CD4-positive, alpha-beta T cell treated with Interleukin-6 for 4 hours (primary cell): ENCODE measurements at regions not wholly inside any gene's neighbourhood (a gene's known extent, or its start where the extent isn't known, plus 50 kb on each side); places are given as distances from the start of the nearest gene placed in this dataset.

Source experiments
- DNase-seq: peaks from one replicate; pipeline ENCODE4 v3.0.0-alpha.2; 2020; ENCODE audit warnings: mixed read lengths

DNA sequence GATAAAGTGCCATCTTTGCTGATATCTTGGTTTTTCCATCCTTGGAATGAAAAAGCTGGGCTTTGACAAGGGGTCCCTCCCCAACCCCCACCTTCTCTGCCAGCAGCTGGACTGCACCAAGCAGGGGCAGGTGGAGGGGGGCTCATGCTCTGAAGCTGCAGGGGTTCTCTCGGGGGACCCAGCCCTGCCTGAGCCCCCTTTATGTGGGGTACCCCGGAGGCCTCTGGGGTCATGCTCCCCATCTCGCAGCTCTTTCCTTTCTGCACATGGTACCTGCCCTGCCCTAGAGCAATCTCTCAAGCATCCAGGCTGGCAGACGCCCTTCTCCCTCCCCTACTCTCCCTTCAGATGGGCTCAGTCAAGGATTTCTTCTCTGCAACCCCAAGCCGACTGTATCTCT, 146.7 kb upstream of the PTPN1 start:
- DNase-seq, result no peak

DNA sequence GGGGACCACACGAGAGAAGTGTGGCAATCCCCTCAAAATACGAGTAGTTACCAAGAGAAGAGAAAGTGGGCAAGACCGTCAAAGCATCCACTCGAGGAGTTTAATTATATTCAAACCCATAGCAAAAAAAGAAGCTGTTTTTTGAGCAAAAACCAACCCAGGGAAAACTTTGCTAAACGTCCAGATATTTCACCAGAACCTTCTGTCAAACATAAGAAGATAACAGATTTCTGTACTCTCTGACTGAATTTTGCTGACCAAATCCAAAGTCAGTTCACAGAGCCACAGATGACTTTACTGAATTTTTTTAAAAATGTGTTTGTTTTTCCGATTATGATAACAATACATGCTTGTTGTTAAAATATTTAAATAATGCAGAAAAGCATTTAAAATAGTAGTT, 145.6 kb upstream of the PTPN1 start:
- no peak for DNase-seq

DNA sequence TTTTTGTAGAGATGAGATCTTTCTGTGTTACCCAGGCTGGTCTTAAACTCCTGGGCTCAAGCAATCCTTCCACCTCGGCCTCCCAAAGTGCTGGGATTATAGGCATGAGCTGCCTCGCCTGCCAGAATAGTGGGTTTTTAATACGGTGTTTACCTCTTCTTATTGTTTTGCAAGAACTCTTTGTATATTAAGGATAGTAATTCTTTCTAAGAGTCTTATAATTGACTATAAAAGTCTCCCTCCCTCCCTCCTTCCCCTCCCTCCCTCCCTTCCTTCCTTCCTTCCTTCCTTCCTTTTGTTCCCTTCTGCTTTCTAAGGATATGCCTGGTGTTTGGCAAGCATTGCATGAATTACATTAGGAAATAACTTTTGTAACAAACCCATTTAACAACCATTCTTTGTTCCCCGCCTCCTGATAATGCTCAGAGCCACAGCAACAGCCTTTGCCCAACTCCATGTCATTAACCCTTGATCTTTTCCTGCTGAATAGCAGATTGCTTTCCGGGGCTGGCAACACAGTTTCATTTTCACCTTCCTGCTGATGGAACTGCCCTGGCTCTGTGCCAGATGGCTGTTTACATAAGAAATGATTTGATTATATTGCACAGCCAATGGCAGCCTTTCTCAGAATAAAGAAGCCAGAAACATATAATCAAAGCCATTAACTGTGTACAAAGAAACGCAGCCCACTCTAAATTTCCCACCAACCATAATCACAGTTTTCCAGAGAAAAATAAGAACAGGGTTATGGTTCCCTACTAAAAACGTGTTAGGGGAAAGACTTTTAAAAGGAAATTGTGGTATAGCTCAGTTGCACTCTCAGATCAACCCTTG, 143.7 kb upstream of the PTPN1 start:
- peak; percentile 60 for DNase-seq

DNA sequence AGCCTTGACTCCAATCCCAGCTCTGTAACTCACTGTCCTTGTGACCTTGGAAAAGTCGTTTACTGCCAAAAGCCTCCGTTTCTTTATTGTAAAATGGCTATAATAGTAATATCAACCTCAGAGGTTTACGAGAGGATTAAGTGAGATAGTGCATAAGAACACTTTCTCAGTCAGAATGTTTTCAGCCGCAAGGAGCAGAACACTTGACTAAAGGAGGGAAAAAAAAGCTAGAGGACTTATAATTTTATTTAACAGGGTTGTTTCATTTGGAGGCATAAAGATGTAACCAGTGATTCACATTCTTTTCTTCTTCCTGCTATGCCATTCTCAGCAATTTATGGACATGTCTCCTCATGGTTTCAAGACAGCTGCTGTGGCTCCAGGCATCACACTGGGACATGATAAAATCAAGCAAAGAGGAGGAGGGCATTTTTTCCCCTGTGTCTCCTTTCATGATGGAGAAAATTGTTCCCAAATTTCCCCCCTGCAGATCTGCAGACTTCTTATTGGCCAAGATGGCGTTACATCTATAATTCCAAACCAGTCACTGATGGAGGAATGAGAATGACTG, 143.0 kb upstream of the PTPN1 start:
- no peak for DNase-seq

DNA sequence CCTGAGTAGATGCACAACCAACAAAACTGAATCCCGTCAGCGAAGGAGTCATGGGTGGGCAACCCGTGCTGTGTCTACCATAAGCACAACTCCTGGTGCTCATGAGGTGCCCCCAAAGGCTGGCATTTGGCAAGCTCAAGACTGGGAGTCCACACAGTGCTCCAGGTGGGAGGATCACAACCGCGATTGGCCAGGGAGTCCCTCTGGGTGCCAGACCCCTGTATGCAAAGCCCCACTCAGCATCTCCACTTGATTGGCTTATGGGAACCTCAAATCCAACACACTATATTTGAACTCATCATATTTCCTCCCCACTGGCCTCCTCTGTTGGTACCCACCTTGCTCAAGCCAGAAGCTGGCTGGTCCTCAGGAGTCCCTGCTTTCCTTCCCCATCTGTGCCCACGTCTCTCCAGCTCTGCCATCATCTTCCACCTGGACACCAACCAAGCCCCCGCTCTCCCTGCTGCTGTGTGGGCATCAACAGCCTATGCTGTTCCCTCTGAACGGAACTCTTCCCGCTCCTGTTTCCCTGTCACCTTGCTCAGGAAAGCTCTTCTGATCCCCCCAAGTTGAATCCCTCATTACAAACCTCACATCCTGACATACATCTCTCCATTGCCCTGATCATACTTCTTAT, 142.3 kb upstream of the PTPN1 start:
- DNase-seq, result no peak

DNA sequence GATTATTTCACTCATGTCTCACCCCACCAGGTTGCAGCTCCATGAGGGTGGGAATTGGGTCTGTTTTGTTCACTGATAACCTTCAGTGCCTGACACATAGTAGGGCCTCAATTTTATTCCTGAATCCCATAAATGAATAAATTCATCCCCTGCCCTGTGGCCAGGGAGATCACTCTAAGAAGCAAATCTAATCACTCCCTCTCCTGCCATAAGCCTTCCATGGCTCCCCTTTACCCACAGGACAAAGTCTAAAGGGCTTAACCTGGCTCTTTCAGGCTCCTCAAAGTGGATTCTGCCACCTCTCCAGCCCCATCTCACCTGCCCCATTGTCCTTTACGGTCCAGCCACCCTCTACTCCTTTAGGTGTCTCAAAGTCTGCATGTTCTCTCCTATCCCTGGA, 141.8 kb upstream of the PTPN1 start:
- DNase-seq, result no peak

DNA sequence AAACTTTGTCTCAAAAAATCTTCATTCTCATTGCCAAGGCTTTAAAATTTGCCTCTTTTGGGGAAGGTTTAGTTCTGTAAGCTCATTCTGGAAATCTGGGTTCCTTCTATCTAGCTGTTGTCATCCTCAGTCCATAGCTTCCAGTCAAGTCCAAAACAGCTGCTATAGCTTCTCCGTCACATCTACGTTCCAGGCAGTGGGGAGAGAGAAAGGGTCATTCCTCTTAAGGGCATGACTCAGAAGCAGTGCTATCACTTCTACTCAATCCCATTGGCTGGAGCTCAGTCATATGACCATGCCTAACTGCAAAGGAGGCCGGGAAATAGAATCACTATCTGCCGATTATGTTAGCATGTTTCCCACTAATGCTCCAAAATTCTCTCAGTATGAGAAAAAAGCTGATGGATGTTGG, 141.4 kb upstream of the PTPN1 start:
- DNase-seq, result no peak

DNA sequence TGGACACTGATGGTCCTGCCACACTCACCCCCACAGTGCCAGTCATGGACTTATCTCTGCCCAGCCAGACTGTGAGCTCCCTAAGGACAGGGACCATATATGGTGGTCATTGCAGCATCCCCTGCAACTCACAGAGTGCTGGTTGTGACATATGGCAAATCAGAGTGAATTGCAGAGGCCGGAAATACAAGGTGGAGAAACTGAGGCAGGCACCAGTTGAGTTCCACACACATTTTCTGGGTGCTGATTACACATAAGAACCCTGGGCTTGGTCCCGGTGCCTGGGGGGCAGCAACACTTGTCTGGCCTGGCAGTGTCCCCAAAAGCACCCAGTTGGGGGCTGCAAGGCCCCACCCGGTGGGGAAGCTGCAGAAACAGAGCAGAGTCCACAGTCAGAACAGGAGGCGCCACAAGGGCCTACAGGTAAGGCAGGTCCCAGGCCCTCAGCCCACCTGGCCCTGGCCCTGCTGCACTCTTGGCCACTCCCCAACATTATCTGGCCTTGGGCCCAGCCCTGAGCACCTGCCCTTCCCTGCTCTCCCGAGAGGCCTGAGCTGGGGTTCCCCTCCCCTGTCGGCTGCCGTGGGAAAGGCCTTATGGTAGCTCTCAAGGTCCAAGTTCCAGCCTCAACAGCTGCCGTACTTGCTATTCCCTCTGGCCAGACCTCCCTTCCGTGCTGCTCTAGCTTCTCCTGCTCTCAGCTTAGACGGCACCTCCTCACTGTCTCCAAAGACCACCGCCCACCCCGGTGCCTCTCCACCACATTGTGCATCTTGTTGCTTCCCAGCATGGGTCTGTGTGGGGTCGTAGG, 140.8 kb upstream of the PTPN1 start:
- DNase-seq, result no peak

DNA sequence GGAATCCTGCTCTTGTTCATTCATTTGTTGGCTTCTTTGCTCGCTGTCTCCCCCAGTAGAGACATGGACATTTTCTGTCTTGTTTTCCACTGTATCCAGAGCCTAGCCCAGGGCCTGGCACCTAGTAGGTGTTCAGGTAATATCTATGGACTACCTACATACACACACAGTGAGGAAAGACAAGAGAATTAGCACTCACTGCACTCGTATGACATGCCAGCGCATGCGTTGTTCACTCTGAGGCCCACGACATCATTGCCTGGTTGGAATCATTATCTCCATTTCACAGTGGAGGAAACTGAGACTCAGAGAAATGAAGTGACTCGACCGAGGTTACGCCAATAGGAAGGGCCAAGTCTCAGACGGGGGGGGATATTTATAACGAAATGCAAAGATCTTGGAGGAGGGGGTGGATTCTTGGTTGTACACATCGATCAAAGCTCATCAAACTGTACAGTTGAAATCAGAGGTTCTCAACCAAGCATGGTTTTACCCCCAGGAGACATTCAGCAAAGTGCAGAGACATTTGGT, 140.1 kb upstream of the PTPN1 start:
- DNase-seq, result no peak

DNA sequence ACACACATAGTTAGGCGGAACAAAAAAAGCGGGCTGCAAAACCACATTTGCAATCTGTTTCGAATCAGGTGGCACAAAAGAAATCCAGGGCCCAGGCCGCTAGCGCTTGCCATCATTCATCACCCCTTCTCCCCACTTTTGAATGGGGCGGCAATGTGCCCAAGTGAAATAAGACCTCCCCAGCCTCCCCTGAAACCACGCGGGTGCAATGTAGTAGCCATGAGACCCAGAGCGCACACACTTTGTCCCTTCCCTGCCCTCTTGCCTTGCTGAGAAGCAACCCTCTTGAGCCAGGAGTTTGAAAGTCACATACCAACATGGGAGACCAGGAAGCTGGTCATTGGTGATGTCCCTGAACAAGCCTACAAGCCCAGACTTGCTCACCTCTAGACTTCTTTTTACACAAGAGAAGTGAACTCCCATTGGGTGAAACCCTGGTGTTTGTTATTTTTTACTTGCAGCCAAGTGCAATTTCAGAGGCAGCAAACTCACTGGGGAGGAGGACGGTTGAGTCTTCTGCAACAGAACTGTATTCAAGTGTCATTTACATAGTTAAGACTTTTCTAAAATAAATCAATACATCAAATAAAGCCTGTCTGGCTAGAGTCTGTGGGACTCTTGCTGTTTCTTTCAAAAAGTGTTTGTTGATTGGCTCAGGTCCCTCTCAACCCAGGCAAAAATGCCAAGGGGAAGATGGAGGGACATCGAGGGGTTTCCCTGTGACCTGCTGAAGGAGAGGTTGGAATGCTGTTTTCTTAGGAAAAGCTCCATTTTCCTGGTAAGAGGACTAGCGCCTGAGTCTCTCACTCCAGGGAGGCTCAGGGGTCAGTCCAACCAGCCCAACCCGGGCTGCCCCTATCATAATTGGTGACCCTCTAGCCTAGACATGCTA, 138.1 kb upstream of the PTPN1 start:
- no peak for DNase-seq

DNA sequence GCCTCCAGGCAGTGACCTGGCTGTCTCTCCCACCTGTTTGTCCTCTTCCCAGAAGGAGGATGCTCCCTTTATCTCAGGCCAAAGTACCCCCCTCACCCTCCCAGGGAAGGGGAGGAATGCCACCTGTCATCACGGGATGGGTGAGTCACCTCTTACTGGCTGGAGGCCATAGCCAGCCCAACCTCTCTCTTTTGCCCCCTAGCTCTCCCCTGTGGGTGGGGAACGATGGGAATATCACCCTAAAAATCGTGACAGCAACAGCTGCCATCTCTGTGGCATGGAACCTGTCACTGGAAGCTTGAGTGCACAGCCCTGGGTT, 137.5 kb upstream of the PTPN1 start:
- no peak for DNase-seq

DNA sequence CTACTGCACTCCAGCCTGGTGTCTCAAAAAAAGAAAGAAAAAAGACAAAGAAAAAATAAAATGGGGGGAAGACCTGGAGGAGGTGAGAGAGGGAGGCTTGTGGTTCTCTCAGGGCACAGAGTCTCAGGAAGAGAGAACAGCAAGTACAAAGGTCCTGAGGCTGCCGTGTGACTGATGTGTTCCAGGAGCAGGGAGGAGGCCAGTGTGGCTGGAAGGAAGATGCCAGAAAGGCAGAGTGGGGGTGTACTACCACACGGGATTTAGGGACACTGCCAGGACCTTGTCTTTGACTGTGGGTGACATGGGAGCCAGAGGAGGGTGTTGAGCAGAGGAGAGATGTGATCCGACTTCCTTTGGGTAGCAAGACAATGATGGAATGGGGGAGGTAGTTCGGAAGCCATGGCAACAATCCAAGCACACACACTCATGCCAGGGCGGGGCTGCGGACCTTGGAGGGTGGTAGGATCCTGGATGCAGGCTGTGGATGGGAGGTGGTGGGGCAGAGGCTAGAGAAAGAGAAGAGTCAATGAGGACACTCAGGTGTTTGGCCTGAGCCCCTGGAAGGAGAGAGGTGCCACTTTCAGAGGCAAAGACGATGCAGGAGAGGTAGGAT, 136.4 kb upstream of the PTPN1 start:
- no peak for DNase-seq

DNA sequence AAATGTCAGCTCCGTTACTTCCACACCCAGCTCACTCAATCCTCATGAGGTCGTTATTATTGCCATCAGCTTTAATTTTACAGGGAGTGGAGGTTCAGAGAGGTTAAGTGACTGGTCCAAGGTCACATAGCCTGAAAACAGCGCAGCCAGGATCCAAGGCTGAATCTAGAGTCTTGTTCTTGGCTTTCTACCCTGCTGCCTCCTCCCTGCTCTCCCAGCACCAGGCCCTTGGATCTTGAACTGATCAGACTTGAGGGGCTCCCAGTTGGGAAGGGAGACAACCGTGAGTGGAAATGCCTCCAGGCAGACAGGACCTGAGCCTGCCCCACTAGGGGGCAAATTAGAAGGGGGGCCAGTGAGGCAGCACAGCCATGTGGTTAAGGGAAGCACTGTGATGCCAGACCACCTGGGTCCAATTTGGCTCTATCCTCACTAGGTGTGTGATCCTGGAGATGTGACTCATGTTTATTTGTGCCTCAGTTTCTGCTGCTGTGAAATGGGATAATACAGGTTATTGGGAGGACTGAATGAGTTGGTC, 135.6 kb upstream of the PTPN1 start:
- no peak for DNase-seq

DNA sequence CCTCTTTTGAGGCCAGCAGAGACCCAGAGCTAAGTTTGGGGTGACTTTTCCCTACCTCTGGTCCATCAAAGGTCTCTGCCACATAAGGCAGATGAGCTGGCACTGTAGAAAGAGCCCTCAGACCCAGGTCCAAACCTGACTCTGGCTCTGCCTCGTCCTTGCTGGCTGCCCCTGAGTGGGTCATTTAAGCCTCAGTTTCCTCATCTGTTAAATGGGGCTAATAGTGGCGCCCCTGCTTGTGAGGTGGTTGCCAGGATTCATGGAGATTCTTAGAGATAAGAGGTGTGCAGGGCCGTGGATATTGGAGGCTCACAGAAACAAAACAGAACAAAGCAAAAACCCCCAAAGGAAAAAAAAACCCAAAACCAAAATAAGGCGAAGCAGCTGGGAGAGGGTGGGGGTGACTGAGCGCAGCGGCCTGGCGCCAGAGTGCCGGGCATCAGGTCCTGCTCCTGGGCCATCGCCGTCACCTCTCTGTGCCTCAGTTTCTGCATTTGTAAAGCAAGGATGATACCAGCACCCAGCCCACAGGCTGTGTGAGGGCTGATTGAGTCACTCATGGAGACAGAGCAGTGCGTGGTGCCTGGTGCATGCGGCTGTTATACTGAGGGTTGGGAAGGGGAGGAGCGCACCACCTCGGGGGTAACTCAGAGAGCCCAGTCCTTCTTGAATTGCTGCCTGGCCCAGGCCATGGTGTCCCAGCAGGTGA, 133.8 kb upstream of the PTPN1 start:
- DNase-seq, result no peak

DNA sequence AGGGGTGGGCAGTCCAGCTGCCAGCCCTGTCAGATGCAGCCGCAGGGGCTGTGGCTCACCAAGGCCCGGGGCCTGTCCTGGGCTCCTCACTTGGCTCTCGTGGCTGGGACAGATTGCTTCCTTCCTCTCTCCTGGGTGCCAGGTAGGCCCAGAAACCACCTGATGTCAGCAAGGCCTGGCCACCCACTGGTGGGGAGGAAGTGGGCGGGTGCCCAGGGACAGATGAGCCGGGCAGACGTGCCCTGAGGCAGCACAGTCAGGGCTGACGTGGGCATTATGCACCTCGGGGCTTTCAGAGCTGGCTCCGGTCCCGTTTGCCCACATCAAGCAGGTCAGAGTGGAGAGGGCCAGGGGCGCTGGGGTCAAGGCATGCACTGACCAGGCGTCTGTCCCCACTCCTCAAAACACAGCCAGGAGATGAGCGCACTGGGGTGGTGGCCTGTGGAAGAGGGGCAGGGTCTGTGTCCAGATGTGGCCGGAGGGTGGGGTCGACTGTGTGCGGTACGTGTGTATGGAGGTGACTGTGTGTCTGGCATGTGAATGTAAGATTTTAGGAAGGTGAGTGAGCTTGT, 133.2 kb upstream of the PTPN1 start:
- no peak for DNase-seq

DNA sequence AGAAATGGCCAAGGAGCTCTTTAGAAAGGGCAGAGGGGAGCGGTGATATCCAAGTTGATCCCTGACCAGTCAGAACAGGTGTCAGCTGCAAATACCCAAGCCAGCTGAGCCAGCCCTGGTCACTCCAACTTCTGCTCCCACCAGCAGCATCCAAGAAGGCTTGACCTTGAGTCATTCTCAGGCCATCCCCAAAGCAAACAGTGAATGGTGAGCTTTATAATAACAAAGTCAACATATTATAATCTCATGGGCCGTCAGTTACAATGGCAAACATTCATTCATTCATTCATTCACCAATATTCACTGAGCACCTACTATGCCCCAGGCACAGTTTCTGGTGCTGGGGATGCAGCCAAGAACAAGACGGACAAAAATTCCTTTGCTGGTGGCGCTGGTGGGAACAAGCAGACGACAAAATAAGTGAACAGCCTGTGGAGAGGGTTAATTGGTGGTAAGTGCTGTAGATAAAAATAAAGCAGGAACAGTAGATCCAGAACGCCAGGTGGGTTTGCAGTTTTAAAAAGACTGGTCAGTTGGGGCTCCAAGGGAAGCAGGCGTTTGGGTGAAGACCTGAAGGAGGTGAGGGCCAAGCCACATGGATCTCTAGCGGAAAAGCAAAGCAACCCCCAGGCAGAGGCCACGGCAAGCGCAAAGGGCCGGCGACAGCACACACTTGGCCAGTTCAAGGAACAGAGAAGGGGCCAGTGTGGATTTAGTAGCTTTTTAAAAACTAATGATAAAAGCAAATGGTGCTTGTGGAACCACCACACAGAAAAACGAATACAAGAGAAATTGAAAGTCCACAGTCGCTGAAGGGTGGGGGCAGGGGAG, 131.8 kb upstream of the PTPN1 start:
- DNase-seq, result no peak

DNA sequence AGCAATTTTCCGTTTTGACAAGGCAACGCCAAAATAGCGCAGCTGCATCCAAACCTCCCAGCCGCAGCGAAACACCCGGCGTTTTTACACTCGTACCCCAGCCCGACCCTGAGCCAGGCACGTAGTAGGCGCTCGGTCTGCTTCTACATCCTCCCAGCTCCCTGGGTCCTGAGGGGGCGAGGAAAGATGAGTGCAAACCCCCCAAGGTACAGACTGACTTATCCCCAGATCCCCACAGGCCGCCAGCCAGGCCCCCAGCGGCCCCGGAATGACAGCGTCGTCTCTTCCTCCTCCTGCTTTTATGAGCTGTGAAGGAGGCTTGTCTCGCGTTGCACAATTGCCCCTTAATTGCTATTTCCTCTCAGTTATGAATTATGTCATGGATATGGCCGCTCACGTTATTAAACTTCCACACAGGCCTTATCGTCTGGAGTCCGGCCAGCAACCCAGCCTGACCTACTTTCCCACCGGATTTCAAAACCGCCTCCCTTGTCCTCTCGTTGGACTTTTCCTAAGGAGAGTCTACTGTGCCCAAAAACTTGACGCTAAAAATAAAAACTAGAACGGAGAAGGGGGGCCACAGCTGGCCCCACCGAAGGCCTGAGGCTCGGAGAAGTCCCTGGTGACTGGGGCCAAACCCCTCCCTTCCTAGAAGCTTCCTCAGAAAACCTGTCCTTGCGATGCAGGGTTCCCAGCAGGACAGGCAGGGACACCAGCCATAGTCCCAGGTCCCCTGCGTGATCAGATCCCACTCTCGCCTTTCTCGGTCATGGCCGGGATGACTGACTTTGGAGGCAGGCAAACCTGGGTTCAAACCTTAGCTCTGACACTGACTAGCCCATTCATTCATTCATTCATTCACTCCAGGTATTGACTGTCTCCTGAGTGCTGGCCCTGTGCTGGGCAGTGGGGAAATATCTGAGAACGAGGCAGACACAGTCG, 130.9 kb upstream of the PTPN1 start:
- DNase-seq, result no peak

DNA sequence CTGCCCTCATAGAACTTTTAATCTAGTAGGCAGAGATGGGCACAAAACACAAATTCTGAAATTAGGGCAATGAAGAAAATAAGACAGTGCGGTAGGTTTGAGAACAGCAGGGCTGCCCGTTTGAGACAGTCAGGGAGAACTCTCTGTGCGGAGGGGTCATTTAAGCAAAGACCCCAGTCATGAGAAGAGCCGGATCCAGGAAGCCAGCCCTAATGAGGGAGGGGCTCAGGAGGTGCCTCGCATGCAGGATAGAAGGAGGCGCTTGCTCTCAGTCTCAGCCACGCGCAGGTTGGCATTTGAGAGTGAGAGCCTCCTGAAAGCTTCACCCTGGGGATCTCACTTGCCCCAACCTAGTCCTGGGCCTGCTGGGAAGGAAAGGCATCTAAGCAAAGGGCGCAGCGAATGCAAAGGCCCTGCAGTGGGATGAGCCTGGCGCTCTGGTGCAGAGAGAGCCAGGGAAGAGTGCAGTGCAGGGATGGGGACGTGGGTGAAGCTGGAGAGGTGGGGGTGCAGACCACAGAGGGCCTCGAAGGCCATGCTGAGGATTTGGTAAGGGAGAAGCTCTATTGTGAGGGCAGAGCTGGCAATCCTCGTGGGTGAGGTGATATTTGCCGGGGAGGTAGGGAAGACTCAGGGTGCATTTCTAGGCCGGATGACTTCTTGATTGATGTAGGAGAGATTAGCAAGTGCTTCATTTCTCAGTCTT, 130.0 kb upstream of the PTPN1 start:
- no peak for DNase-seq
